Activated CD4-positive, alpha-beta T cell treated with anti-CD3 and anti-CD28 coated beads for 1 hour (primary cell): ENCODE measurements at regions not wholly inside any gene's neighbourhood (a gene's known extent, or its start where the extent isn't known, plus 50 kb on each side); places are given as distances from the start of the nearest gene placed in this dataset.
"Not testable (repeated sequence)": the region's sequence is repeated elsewhere in the genome, so short reads cannot be mapped to it uniquely, and the experiment has no call there.

Source experiments
- DNase-seq: peaks from one replicate; pipeline ENCODE4 v3.0.0-alpha.2; 2020

- DNase-seq: no peak
Observed at GRCh38 chr13:83201506-83201905, 680.8 kb downstream of the SLITRK1 start.

GRCh38 chr13:83197316-83197715 is 685.0 kb downstream of the SLITRK1 start:
- DNase-seq: no peak

- no peak for DNase-seq
Observed at GRCh38 chr13:83190020-83190419, 692.3 kb downstream of the SLITRK1 start.

- no peak for DNase-seq
Observed at GRCh38 chr13:83184819-83185218, 697.5 kb downstream of the SLITRK1 start.

GRCh38 chr13:83184150-83184475 is 698.2 kb downstream of the SLITRK1 start:
- no peak for DNase-seq

GRCh38 chr13:83183439-83184149 is 698.7 kb downstream of the SLITRK1 start:
- DNase-seq: no peak

- no peak for DNase-seq
Observed at GRCh38 chr13:83182845-83183244, 699.4 kb downstream of the SLITRK1 start.

- no peak for DNase-seq
Observed at GRCh38 chr13:83178008-83178407, 704.3 kb downstream of the SLITRK1 start.

- no peak for DNase-seq
Observed at GRCh38 chr13:83168590-83168989, 713.7 kb downstream of the SLITRK1 start.

GRCh38 chr13:83167203-83167602 is 715.1 kb downstream of the SLITRK1 start:
- DNase-seq: no peak

- no peak for DNase-seq
Observed at GRCh38 chr13:83166550-83166949, 715.7 kb downstream of the SLITRK1 start.

- no peak for DNase-seq
Observed at GRCh38 chr13:83162493-83162892, 719.8 kb downstream of the SLITRK1 start.

- DNase-seq: no peak
Observed at GRCh38 chr13:83153848-83154247, 728.4 kb downstream of the SLITRK1 start.

GRCh38 chr13:83151308-83151660 is 731.0 kb downstream of the SLITRK1 start:
- no peak for DNase-seq

GRCh38 chr13:83150616-83151307 is 731.5 kb downstream of the SLITRK1 start:
- DNase-seq: no peak

GRCh38 chr13:83136660-83137059 is 745.6 kb downstream of the SLITRK1 start:
- no peak for DNase-seq

- DNase-seq: no peak
Observed at GRCh38 chr13:83125791-83126190, 756.5 kb downstream of the SLITRK1 start.

GRCh38 chr13:83121896-83122295 is 760.4 kb downstream of the SLITRK1 start:
- no peak for DNase-seq

- DNase-seq: no peak
Observed at GRCh38 chr13:83117046-83117445, 765.2 kb downstream of the SLITRK1 start.

- DNase-seq: not testable (repeated sequence)
Observed at GRCh38 chr13:83101574-83102247, 780.6 kb downstream of the SLITRK1 start.

- no peak for DNase-seq
Observed at GRCh38 chr13:83100237-83100636, 782.0 kb downstream of the SLITRK1 start.

- no peak for DNase-seq
Observed at GRCh38 chr13:83088858-83089257, 793.4 kb downstream of the SLITRK1 start.

GRCh38 chr13:83086948-83087347 is 795.3 kb downstream of the SLITRK1 start:
- no peak for DNase-seq

- no peak for DNase-seq
Observed at GRCh38 chr13:83086088-83086487, 796.2 kb downstream of the SLITRK1 start.
